Loucy (cell line): ENCODE measurements at regions not wholly inside any gene's neighbourhood (a gene's known extent, or its start where the extent isn't known, plus 50 kb on each side); places are given as distances from the start of the nearest gene placed in this dataset.

Source experiments
- CTCF ChIP-seq: fragments of 200-600 bp; sonication (generic); conservative IDR thresholded peaks from 2 replicates; pipeline ENCODE4 v1.5.1; 2014; ENCODE audit warnings: mild to moderate bottlenecking, antibody characterized with exemption, low read length
- EZH2phosphoT487 ChIP-seq: fragments of 200-600 bp; IDR thresholded peaks from 2 replicates; pipeline ENCODE4 v1.6.1; 2018; ENCODE audit warnings: antibody characterized with exemption, mild to moderate bottlenecking, moderate library complexity, borderline replicate concordance

DNA sequence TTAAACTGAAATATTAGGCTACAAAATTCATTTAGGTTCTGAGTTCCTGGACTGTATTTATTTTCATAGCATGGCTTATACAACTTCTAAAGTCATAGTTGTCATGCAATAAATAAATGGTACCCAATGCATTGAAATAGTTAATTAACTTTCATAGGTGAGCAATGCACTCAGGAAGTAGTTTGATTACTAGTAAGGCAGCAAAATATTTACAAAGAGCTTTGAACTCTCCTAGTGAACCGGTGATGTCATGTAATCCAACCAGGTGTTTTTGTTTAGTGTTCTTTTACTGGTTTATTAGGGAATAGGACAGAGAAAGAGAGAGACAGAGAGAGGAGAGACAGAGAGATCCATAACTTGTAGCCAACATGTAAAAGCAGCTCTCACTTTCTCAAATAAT is 228.6 kb upstream of the CTSO start:
- TF ChIP-seq CTCF (no peak), EZH2phosphoT487 (no peak)
